NCI-H82 treated with DMSO at 0.1 percent for 48 hours (cell line): ENCODE measurements at regions not wholly inside any gene's neighbourhood (a gene's known extent, or its start where the extent isn't known, plus 50 kb on each side); places are given as distances from the start of the nearest gene placed in this dataset.

Experiments
- DNase-seq: peaks from one replicate; lab custom pipeline; 2025; ENCODE audit not compliant: unreplicated experiment; lab: John Stamatoyannopoulos, UW

DNA sequence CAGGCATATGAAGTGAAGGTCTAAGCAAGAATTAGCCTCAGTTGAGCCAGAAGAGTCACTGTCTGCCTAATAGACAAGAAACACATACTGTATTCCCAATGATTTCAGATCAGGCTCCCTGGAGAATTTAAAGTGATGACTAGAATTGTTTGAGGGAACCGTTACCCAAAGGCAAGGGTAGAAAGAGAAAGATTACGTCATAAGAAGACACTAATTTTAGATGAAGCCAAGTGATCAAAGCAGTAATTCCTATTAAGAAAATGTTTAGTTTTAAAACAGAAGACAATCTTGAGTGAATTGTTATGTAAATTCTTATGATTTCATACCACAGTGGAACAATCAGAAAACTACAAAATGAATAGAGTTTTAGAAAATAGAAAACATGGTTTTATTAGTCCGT lies 194.5 kb upstream of the ARSJ start:
- DNase-seq: no peak

DNA sequence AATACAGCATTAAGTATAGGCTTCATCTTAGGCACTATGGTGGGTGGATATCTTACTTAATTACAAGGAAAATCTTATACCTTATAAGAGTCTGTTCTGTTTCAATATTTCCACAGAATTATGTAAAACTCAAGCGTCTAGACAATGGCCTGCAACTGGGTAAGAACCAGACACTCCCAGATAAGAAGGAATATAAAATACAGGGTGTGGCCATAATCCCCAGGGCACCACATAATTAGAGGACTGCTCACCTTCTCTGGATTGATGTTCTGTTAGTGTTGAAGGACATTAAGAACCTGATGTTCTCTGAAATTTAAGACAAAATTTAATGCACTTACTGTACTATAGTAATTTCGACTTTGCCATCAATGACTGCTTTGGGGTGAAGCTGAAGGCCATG lies 198.2 kb upstream of the ARSJ start:
- no peak for DNase-seq

DNA sequence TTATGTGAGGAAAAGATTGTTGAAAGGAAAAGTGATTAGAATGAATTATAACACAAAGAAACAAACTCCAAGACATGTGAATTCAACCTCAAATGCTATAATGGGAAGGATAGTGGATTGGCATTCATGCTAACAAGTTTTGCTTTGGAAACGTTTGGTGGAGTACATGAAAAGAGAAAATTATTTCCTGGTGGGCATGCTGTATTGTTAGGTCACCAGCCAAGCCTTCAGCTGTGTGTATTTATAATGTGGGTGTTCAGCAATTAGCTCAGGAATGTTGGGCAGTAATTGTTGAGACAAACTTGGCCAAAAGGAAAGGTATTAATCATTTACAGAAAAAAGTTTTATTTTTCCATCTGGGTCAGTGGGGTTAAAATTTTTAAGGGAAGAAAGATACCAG lies 198.9 kb upstream of the ARSJ start:
- DNase-seq: no peak

DNA sequence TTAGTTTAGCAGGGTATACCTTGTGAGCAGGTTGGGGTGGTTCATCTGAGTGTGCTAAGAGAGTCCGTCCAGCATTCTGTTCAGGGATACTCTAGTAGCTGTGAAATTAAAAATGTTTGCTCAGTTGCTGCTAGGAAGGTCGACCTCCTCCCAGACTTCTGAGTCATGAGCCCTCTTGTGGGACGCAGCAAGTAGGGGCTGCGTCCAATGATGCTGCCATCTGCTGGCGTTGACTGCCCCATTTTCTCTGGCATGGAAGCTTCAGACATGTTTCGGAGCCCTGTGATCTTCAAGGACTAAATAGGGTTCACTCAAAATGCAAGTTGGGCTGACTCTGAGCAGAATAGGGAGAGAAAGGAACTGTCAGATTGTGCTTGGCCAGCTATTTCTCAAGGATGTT lies 201.0 kb upstream of the ARSJ start:
- DNase-seq: no peak

DNA sequence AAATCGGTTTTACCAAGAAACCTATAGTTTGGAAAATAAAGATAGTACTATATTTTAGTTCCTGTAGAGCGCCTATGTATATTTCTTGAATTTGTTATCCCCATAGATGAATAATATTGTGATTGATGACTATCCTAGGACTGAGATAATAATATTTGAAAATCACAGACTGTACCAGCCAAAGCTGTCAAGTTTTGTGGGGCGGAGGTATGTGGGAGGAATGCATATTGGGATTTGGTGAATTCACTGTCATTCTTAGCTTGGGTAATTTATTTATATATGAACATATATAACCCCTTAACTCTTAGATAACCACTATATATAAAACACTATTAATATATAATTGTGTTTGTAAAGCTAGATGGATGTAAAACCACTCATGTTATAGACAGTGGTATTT lies 205.5 kb upstream of the ARSJ start:
- DNase-seq: no peak

DNA sequence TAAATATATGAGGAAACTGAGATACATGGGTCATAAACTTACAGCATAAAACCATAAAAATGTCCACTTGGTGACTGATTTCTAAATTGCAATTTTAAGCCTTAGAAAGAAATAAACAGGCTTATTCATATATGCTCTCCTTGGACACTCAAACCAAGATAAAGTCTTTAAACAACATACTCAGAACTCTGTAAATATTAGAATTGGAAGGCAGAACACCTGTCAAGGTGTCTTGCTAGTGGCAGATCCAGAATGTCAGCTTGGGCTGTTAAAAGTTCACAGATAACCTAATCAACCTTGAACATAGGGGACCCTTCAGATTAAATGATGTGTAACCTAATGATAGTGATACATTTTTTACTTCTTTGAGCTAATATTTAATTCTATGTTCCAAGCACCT lies 208.1 kb upstream of the ARSJ start:
- DNase-seq: no peak

DNA sequence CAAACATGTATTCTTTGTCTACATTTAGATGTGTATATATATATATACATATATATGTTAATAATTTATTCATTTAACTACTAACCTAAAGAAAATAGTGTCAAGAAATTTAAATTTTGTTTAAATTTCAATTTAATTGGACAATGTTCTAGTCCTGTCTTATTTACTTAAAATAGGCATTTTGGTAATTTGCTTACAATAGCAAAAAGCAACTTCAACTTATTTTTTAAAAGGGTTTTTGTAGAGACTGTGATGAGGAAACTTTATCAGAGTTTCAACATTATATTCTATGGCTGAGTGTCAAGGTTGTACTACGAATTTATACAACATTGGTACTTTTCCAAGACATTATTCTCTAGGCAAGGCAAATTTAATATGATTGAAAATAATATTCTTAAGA lies 212.0 kb upstream of the ARSJ start:
- no peak for DNase-seq

DNA sequence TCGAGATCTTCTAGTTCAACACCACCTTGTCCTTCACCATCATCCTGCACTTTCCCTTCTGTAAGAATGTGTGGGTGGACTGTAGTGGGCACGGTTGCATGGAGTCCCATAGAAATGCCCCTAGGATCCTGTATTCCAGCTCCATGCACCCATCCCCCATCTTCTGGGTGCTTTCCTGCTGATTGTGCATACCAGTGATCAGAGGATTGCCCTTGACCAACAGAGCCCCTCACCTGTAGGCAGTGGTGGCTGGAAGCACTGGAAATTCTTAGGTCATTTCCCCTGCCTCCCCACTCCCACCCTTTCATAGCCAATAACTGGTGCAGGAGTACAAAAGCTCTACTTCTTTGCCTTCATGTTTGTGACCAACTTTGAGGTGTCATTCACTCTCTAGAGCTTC lies 213.4 kb upstream of the ARSJ start:
- DNase-seq: no peak

DNA sequence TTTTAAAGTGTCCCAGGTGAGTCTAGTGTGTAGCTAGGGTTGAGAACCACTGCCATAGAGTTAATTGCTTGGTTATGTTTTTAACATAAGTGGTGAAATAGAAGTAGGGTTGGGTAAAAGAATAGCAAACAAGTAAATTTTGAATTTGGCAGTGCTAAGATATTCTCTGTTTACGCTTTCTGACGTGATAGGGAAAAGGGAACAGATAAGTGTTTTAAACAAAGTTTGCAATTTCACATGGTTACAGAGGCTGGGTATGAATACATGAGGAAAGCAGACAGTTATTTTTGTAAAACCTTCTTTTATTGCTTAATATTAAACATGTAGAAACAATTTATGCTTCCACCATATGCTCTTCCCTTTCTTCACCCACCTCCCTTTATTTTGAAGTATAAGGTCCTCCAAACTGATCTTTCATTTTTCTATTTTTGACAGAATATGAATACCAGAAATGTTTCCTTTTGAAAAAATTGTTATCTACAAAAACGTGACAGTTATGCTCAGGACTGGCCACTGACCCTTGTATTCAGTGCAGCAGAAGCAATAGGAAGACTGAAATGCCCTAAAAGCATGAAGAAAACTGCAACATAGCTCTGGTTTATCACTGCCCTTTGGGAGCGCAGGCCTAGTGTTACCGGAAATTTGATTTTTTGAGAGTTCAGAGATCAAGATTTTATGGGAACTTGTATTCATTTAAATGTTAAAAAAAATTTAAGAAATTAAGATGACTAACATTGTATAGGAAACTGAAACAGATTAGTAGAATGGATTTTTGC lies 214.4 kb upstream of the ARSJ start:
- DNase-seq: no peak

DNA sequence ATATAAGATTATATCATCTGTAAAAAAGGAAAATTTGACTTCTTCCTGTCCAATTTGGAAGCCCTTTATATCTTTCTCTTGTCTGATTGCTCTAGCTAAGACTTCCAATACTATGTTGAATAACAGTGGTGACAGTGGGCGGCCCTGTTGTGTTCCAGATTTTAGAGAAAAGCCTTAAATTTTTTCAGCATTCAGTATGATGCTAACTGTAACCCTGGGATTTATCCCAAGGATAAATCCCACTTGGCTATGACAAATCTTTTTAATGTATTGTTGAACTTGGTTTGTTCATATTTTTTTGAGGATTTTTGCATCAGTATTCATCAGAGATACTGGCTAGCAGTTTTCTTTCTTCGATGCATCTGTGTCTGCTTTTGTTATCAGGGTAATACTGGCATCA lies 217.2 kb upstream of the ARSJ start:
- DNase-seq: no peak

DNA sequence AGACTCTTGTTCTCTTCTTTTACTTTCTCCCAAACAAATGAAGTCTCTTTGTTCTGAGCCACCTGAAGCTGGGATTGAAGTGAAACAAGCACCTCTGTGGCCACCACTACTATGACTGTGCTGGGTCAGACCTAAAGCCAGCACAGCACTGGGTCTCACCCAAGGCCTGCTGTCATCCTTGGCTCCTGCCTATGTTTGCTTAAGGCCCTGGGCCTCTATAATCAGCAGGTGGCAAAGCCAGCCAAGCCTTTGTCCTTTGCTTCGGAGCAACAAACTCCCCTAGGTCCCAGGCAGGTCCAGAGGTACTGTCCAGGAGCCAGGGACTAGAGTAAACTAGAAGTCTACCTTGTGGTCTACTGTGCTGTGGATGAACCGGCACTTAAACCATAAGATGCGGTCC lies 220.6 kb upstream of the ARSJ start:
- DNase-seq: no peak

DNA sequence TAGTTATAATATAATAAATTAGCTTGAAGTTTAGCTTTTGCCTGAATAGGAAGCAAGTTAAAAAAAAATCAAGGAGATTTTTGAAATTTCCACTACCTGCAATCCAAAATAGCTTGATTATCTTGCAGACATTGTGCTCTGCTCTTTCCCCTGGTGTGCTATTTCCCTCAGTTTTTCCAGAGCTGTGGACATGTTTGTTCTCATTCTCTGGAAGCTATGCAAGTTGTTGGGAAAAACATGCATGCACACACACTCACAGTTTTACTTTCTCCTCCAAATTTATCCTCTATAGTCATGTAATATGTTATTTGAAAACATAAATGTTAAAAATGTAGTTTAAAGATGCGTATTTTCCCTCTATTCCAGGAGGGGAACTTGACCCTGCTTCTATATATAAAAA lies 225.8 kb upstream of the ARSJ start:
- no peak for DNase-seq

DNA sequence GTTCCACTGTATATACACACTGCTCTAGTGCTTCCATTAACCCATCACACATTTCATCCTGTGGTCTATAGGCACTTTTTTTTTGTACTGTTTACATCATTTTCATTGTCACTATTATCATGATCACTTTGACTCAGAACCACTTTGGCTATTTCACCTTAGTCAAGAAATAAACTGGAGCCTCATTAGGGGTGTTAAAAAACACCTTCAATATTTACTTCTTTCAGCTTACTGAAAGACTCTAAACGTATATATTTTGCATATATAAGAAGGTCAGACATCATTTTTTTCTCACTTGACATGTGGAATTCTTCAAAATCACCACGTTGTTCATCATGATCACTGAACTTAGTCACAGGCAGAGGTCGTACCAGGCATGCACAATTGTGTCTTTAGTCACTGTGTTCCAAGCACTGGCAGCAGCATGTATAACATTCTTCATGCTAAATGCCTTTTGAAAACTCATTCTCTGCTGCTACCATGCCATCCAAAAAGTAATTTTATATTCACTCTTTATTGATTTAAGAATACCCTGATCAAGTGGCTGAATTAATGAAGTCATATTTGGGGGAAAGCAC lies 229.2 kb upstream of the ARSJ start:
- no peak for DNase-seq

DNA sequence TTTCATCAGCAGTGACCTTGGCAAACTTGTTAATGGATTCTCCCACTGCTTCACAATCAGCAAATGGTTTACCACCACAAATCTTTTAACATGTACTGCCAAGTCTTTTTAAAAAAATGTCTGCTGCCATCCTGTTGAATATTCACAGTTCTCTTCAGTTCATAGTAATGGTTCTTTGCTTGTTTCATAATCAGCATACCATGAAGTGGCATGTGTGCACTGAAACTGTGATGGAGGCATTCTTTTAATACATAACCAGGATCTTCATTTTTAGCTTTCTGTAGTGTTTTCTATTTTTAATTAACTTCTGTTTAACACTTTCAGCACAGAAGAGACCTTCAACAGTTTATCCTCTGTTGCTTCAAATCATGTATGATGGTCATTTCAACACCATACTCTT lies 230.1 kb upstream of the ARSJ start:
- DNase-seq: no peak

DNA sequence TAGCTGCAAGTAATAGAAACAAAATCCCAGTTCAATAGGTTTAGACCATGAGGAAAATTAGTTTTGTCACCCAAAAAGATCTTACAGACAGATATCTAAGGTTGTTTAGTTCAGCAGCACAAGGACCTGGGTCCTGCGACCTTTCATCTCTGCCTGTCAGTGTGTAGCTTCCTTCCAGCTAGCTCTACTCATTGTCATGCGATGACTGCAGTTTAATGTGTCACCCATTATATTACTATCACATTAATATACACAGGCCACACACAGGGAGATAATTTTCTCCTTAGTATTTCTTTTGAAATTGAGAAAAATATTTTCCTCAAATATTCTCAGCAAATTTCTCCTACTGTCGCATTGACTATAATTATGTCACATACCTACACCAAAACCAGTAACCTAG lies 232.1 kb upstream of the ARSJ start:
- no peak for DNase-seq

DNA sequence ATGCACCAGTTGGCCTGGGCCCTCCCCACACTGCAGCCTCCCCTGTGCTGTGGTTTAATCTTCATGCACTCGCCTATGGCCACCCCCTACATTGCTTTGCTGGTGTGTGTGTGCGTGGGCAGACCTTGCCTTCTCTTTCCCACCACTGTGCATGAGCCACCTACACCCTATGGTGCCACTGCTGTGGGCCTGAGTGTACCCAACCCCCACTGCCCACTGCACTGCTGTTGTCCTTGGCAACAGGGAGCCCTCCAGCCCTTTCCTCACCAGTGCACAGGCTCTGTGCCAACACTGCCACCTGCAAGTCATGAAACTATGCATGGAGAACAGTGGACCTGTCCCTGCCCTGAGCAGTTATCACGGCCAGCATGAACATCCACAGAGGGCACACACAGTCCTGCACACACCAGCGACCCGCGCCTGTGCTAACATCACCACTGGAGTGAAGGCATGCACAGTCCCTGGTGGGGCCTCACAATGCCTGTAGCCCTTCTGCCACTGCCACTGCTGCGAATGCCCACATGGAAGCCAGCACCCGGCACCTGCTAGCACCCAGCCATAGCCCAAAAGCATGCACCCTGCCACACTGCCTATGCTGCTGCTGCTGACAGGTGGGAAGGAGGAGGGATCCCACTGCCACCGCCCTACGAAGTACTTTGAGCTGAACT lies 237.8 kb upstream of the ARSJ start:
- no peak for DNase-seq

DNA sequence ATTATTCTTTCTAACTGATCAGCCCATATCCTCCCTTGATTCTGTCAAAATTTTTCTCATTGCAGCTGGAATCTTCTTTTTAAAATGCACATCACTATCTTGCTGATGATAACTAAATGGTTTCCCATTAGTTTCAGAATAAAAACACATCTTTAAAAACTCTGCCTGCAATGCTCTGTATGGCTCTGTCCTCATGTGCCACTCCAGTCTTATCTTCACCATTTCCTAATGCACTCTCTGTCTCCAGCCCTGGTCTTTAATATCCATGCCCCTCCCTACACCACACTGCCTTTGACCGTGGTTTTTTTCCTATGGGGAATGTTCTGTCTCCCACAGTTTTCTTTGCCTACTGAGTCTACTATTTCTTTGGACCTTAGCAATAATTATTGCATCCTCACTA lies 244.1 kb upstream of the ARSJ start:
- DNase-seq: no peak

DNA sequence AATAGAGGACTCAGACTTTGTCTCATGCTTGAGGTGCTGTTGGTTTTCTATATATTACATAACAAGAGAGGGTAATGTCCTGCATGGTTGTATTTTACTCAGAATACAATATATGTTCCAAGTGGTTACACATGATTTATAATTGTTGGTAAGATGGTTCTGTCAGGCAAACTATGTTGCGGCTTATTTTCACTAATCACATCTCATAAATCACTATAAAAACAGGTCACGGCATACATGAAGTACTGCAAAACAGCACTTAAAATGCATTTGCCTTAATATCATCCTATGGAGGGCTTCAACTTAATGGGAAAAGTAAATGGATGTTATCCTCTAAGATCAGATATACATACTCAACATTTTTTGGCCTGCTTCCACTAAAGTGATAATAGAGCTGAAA lies 246.0 kb upstream of the ARSJ start:
- DNase-seq: no peak

DNA sequence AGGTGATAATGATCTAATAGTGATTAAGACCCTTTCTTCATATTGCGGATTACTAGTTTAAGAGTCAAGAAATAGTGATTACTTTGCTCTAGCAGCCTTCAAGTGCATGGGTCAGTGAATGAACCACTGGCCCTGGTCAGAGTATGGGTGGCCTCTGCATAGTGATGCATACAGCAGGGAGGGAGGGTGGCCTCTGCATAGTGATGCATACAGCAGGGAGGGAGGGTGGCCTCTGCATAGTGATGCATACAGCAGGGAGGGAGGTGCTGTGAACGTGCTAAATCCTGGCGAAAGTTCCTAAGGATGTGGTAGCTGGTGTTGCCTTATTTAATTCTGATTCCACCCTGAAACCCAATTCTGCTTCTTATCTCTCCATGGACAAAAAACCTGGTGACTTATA lies 246.7 kb upstream of the ARSJ start:
- no peak for DNase-seq

DNA sequence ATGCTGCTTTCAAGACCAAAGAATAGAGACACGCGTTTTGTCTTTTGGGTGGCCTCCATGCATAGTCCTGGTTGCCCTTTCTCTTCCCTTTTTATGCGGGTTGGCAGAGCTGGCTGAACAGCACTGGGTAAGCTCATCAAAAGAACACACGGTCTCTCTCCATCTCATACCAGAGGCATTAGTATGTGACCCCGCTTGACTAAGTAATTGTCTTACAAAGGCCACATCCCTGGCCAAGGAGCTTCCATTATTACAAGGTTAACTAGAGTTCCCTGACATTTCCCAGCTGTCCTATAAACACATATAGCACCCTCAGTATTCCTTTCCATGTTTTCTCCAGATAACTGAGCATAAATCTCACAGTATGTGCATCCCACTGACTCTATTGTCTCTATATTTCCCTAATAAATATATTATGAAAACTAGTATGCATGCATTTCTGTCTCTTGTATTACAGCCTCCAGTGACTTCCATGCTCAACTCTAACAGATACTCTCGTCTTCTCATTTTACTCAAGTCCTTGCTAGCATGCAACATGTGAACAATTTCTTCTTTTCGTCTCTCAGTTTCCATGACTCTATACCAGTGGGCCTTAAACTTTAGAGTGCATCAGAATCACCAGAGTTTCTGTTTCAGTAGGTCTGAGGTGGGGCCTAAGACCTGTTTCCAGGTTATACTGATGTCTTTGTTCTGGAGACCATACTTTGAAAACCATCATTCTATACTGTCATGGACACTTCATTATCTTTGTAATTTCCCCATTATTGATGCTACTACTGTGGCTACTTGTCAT lies 247.7 kb upstream of the ARSJ start:
- no peak for DNase-seq

DNA sequence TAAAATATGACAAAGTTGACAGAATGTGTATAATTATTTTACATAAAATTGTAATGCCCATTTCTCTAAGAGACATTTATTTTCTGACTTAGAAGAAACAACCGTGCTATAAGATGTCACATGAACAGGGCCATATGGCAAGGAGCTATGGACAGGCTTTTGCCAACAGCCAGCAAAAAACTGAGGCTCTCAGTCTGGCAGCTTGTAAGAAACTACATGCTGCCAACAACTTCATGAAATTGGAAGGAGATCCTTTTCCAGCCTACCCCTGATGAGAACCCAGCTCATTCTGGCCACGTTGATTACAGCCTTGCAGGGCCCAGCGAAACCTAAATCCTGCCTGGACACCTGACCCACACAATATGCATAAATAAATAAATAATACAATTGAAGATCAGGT lies 250.3 kb upstream of the ARSJ start:
- DNase-seq: no peak
